ENCODE measurements at regions not wholly inside any gene's neighbourhood (a gene's known extent, or its start where the extent isn't known, plus 50 kb on each side); places are given as distances from the start of the nearest gene placed in this dataset.

GRCh38 chr2:13019781-13020180, 303.0 kb downstream of the TRIB2 start:
- no peak for DNase-seq
- intact Hi-C loops (cut with DNase I): no loop called here
- no peak for ATAC-seq (ENCODE audit: poor library complexity)

- no peak for ATAC-seq (ENCODE audit: poor library complexity)
- intact Hi-C loops (cut with DNase I): no loop called here
Observed at GRCh38 chr2:13020469-13020868, 303.7 kb downstream of the TRIB2 start.

GRCh38 chr2:13021470-13021957, 304.8 kb downstream of the TRIB2 start:
- peak; percentile 78 for ATAC-seq (ENCODE audit: poor library complexity)
- intact Hi-C loops (cut with DNase I): no loop called here
- DNase-seq: no peak

More at GRCh38 chr2:13020469-13020868, 303.7 kb downstream of the TRIB2 start:
- DNase-seq: no peak

- intact Hi-C loops (cut with DNase I): no loop called here
- ATAC-seq (ENCODE audit: poor library complexity) (no peak), DNase-seq (no peak)
Observed at GRCh38 chr2:13030606-13031005, 313.9 kb downstream of the TRIB2 start.

GRCh38 chr2:13034861-13035260, 318.1 kb downstream of the TRIB2 start:
- DNase-seq (no peak), ATAC-seq (ENCODE audit: poor library complexity) (no peak)
- intact Hi-C loops (cut with DNase I): no loop called here

GRCh38 chr2:13035866-13036265, 319.1 kb downstream of the TRIB2 start:
- ATAC-seq (ENCODE audit: poor library complexity) (no peak), DNase-seq (no peak)
- intact Hi-C loops (cut with DNase I): no loop called here

- no peak for ATAC-seq (ENCODE audit: poor library complexity)
- intact Hi-C loops (cut with DNase I): no loop called here
- peak; percentile 22 for DNase-seq
Observed at GRCh38 chr2:13040043-13040442, 323.3 kb downstream of the TRIB2 start.

- ATAC-seq (ENCODE audit: poor library complexity) (no peak), DNase-seq (no peak)
- intact Hi-C loops (cut with DNase I): no loop called here
Observed at GRCh38 chr2:13046557-13047165, 329.9 kb downstream of the TRIB2 start.

GRCh38 chr2:13050764-13051163, 334.0 kb downstream of the TRIB2 start:
- no peak for ATAC-seq (ENCODE audit: poor library complexity)
- no peak for DNase-seq
- intact Hi-C loops (cut with DNase I): no loop called here

GRCh38 chr2:13052547-13052946, 335.8 kb downstream of the TRIB2 start:
- DNase-seq: no peak
- no peak for ATAC-seq (ENCODE audit: poor library complexity)
- intact Hi-C loops (cut with DNase I): no loop called here

- DNase-seq (no peak), ATAC-seq (ENCODE audit: poor library complexity) (no peak)
- intact Hi-C loops (cut with DNase I): no loop called here
Observed at GRCh38 chr2:13056259-13056843, 339.6 kb downstream of the TRIB2 start.

- intact Hi-C loops (cut with DNase I): no loop called here
- DNase-seq: no peak
- ATAC-seq (ENCODE audit: poor library complexity): no peak
Observed at GRCh38 chr2:13057671-13058070, 340.9 kb downstream of the TRIB2 start.

- DNase-seq (no peak), ATAC-seq (ENCODE audit: poor library complexity) (no peak)
- intact Hi-C loops (cut with DNase I): no loop called here
Observed at GRCh38 chr2:13066676-13067075, 349.9 kb downstream of the TRIB2 start.

- no peak for DNase-seq
- intact Hi-C loops (cut with DNase I): no loop called here
- no peak for ATAC-seq (ENCODE audit: poor library complexity)
Observed at GRCh38 chr2:13067508-13067907, 350.8 kb downstream of the TRIB2 start.

GRCh38 chr2:13089971-13090370, 373.2 kb downstream of the TRIB2 start:
- ATAC-seq (ENCODE audit: poor library complexity): no peak
- intact Hi-C loops (cut with DNase I): no loop called here

GRCh38 chr2:13091455-13091854, 374.7 kb downstream of the TRIB2 start:
- DNase-seq: no peak
- no peak for ATAC-seq (ENCODE audit: poor library complexity)
- intact Hi-C loops (cut with DNase I): no loop called here

More at GRCh38 chr2:13089971-13090370, 373.2 kb downstream of the TRIB2 start:
- no peak for DNase-seq

GRCh38 chr2:13091861-13092378, 375.2 kb downstream of the TRIB2 start:
- ATAC-seq (ENCODE audit: poor library complexity) (no peak), DNase-seq (no peak)
- intact Hi-C loops (cut with DNase I): no loop called here

GRCh38 chr2:13093416-13093991, 376.8 kb downstream of the TRIB2 start:
- DNase-seq: no peak
- intact Hi-C loops (cut with DNase I): no loop called here
- ATAC-seq (ENCODE audit: poor library complexity): no peak

- DNase-seq (no peak), ATAC-seq (ENCODE audit: poor library complexity) (peak; percentile 93)
- intact Hi-C loops (cut with DNase I): no loop called here
Observed at GRCh38 chr2:13102397-13103063, 385.8 kb downstream of the TRIB2 start.

GRCh38 chr2:13103151-13103550, 386.4 kb downstream of the TRIB2 start:
- peak; percentile 14 for ATAC-seq (ENCODE audit: poor library complexity)
- intact Hi-C loops (cut with DNase I): no loop called here
- no peak for DNase-seq
